ENCODE measurements at regions not wholly inside any gene's neighbourhood (a gene's known extent, or its start where the extent isn't known, plus 50 kb on each side); places are given as distances from the start of the nearest gene placed in this dataset.
A peak's percentile ranks its signal among the peaks of the same experiment; 100 is the strongest.
"Not testable (repeated sequence)": the region's sequence is repeated elsewhere in the genome, so short reads cannot be mapped to it uniquely, and the experiment has no call there.

GRCh38 chr5:15183520-15183919 is 311.9 kb upstream of the ANKH start:
- no peak for DNase-seq

DNA sequence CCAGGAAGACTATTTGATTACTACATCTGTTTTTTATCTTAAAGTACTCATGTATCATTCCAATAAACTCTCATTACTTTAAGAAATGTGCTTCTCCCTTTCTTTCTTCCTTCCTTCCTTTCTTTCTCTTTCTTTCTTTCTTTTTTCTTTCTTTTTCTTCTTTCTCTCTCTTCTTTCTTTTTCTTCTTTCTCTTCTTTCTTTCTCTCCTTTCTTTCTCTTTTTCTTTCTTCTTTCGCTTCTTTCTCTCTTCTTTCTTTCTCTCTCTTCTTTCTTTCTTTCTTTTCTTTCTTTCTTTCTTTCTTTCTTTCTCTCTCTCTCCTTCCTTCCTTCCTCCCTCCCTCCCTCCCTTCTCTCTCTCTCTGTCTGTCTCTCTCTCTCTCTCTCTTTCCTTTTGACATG is 298.6 kb upstream of the ANKH start:
- DNase-seq = no peak

DNA sequence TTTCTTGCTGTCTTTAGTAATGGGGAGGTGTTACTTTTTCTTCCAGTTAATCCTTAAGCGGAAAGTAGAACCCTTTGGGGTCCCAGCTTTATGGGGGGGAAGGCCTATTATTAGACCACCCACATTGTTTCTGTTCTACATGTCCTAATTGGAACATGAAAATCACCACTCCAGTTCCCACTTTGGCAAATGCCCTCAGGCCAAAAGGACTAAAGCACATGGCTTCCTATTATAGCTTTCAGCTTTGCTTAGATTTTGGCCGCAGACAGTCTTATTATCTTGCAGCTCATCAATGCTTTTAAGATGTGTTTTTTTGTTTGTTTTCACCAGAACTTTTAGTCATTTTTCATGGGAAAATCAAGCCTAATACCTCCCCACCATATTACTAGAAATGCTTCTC is 296.8 kb upstream of the ANKH start:
- no peak for DNase-seq

GRCh38 chr5:15160091-15160490 is 288.5 kb upstream of the ANKH start:
- DNase-seq = no peak

DNA sequence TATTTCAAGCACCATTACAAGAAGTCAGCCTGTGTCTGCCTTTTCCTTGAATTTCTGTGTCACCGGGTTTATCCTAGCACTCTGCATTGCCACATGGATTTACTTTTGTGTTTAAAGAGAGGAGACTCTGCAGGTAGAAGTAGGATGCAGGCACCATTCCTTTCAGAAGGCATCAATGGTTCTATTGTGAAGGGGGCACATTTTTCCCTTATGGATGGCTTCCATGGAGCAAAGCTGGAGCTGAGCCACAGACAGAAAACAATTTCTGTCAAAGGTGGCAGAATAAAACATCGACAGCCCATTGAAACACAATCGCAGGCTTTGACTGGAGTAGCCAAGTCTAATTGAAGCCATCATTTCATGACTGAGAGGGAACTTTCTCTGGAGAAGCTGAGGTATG is 288.0 kb upstream of the ANKH start:
- DNase-seq = no peak

GRCh38 chr5:15142458-15142857 is 270.9 kb upstream of the ANKH start:
- DNase-seq = no peak

GRCh38 chr5:15137414-15137813 is 265.8 kb upstream of the ANKH start:
- DNase-seq = no peak

DNA sequence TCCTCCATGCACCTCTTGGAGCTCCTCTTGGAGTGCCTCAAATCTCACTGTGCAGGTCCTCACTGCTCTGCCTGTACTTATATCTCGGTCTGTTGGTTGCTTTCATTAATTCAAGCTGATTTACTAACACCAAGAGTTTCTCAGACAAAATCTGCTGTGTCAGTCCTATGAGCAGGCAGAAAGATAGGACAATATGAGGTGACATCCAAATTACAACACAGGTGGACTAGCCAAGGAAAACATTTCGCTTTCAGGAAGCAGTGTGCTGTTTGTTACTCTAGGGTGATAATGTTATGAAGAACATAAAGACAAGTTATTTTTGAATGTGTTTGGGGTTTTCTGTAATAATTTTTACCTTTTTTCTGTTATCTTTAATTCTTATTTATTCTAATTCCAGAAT is 264.1 kb upstream of the ANKH start:
- DNase-seq = no peak

DNA sequence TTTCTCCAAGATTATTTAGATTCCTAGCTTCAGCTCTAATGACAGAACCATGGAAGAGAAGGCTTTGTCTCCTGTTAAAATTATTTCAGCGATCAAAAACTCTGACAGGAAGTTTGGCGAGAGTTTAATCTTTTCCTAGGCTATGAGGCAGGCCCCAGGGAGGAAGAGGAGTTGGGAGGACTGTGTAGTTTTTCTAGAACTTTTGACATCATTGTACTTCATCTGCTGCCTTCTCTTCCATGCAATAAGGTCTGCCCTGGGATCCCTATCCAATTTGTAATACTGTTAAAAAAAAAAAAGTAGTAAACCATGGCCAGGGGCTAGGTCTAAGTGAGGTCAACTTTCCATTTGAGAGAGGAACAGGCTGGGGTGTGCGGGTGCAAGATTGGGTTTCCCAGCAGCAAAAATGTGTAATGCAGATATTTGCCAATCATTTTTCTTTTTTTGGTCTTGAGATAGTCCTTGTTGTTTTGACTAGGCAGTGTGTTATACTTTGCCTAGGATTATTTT is 261.9 kb upstream of the ANKH start:
- DNase-seq = no peak

- no peak for DNase-seq
Observed at GRCh38 chr5:15132816-15133405, 261.3 kb upstream of the ANKH start.

DNA sequence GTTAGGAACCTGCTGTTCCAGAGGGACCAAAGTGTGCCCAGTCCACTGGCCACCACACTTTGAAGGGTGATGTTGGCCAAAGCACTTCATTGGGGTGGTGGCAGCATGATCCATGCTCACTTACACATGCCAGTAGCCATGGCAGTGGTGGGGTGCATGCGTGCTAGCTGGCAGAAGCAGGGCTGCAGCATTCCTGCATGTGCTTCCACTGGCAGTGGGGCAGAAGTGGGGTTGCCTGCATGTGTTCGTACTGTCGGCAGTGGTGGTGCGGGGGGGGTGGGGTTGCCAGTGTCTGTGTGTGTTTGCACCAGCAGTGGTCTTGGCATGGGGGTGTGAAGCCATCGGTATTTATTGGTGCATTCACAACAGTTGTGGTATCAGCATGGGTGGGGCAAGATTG is 260.3 kb upstream of the ANKH start:
- no peak for DNase-seq

DNA sequence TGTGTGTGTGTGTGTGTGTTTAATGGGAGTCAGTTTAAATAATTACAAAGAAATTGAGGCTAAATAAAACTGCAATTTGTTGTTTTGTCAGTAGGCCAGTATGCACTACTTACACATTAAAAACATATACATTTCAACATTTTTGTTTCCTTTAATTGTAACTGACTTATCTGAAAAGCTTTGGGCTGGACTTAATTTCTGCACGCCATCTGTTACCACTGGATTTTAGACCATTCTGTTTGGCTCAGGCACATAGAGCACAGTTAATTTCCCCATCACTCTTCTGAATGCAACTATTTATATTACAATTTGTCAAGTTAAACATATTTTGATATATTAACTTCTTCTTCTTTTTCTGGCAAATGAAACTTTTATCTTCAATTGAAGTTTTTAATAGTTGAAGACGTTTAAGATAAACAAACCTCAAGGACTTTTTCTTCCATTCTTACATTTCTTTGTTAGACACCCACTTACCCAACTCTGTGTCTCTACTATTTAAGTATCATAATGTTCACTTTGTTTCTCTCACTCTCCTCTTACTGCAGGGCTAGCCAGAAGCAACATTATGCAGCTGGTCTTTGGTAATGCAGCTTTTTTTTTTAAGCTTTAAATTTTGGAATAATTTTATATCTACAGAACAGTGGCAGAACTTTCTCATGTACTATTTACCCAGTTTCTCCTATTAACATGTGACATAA is 253.4 kb upstream of the ANKH start:
- no peak for DNase-seq

- DNase-seq = no peak
Observed at GRCh38 chr5:15124461-15124860, 252.9 kb upstream of the ANKH start.

- DNase-seq = no peak
Observed at GRCh38 chr5:15117688-15118087, 246.1 kb upstream of the ANKH start.

- no peak for DNase-seq
Observed at GRCh38 chr5:15116996-15117395, 245.4 kb upstream of the ANKH start.

GRCh38 chr5:15106530-15107283 is 235.1 kb upstream of the ANKH start:
- DNase-seq = no peak

GRCh38 chr5:15105799-15106393 is 234.3 kb upstream of the ANKH start:
- peak; percentile 48 for DNase-seq

DNA sequence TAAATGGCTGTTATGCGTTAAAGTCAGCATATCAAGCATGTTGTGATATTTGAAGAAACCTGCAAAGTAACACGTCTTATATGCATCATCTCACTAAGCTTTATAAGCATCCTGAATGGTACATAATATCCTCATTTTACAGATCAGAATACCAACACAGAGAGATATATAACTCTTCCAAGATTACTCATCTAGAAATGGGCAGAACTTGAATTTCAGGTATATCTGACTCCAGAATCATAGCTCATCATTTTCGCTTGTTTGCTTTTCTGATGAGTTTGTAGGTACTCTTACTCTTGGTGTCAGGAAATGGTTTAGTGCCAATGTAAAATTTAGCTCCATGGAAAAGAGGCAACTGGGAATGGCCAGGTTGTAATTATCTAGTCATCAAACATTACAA is 232.3 kb upstream of the ANKH start:
- DNase-seq = no peak

DNA sequence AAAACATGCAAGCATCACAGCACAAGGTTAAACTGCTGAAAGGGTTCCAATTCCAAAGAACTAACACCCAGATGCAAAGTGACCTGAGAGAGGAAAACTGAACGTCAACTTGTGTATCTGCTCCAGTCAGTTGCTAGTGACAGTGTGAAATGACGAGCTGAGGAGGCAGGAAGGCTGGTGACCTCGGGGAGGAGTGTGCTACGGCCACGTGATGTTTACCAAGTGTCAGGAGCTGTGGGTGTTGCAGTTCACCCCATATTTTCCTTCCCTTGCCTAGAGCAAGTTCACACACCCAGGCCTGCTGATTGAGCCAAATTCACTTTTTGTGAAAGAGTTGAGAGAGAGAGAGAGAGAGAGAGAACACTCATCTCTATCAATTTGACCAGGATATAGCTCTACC is 231.6 kb upstream of the ANKH start:
- no peak for DNase-seq

- DNase-seq = no peak
Observed at GRCh38 chr5:15097552-15097951, 226.0 kb upstream of the ANKH start.

- DNase-seq = not testable (repeated sequence)
Observed at GRCh38 chr5:15096686-15097085, 225.1 kb upstream of the ANKH start.

DNA sequence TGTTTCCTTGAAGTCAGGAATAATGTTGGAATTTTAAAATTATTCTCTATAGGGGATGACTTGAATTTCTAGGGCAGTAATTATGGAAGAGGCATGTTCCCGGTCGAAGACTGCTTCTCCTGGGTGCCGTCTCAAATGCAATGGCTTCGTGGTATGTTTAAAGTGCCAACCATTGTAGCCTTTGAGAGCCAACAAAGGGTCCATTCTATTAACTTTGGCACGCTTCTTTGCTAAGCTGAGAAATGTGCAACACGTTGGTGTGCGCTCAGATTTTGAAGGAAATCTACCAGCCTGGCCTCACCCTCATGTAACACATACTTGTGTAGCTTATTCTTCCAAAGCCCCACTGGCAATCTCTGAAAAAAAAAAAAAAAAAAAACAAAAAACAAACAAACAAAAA is 221.2 kb upstream of the ANKH start:
- no peak for DNase-seq

GRCh38 chr5:15085671-15086070 is 214.1 kb upstream of the ANKH start:
- no peak for DNase-seq

DNA sequence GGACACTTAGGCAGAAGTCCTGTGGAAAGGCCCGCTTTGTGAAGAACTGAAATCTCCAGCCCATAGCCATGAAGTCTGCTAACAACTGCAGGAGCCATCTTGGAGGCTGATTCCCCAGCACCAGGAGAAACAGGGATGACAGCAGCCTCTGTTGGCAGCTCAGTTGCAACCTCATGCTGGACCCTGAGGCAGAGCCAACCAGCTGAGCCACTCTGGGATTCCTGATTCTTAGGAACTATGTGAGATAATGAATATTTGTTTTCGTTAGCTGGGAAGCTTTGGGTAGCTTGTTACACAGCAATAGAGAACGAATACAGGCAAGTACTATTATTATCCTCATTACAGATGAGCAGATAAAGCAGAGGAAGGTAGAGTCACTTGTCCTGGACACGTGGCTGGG is 210.5 kb upstream of the ANKH start:
- no peak for DNase-seq
